ENCODE measurements at regions not wholly inside any gene's neighbourhood (a gene's known extent, or its start where the extent isn't known, plus 50 kb on each side); places are given as distances from the start of the nearest gene placed in this dataset.

DNA sequence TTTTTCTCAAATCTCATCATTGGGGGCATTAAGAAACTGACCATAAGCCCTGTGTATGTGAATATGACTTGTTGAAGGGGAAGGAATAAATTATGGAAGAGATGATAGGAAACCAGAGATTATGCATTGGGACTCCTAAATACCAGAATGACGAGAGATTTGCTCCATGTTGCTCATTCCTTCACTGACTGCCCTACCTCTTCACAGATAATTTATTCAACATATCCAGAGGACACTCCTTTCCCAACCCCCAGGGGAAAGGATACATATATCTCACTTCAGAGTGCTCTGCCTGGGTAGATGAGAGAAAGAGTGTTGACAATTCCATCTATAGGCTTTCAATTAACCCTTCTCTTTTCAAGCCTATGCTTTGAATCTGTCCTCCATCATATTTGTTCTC, 145.3 kb upstream of the RHOBTB1 start:
- no peak for DNase-seq (ENCODE audit: low spot score)

DNA sequence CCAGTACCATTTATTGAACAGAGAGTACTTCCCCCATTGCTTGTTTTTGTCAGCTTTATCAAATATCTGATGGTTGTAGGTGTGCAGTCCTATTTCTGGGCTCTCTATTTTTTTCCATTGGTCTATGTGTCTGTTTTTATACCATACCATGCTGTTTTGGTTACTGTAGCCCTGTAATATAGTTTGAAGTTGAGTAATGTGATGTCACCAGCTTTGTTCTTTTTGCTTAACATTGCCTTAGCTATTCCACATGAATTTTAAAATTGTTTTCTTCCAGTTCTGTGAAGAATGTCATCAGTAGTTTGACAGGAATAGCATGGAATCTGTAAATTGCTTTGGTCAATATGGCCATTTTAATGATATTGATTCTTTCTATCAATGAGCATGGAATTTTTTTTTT, 140.5 kb upstream of the RHOBTB1 start:
- DNase-seq (ENCODE audit: low spot score): no peak

GRCh38 chr10:61081301-61081700, 137.3 kb upstream of the RHOBTB1 start:
- DNase-seq (ENCODE audit: low spot score): no peak

GRCh38 chr10:61078542-61079275, 134.7 kb upstream of the RHOBTB1 start:
- DNase-seq (ENCODE audit: low spot score): no peak

GRCh38 chr10:61076572-61077114, 132.7 kb upstream of the RHOBTB1 start:
- DNase-seq (ENCODE audit: low spot score): no peak

GRCh38 chr10:61073391-61073790, 129.4 kb upstream of the RHOBTB1 start:
- DNase-seq (ENCODE audit: low spot score): no peak

DNA sequence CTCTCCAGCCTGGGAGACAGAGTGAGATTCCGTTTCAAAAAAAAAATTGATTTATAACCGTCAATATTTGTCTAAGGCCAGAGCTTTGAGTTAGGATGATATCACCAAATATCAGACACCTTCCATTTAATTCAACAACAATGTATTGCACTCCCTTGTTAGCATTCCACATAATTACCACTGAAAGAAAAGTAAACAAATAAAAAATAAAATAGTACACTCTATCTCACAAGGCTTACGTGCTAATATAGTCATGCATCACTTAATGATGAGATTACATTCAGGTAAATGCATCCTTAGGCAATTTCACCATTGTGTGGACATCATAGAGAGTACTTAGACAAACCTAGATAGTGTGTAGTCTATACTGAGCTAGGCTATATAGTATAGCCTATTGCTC, 127.6 kb upstream of the RHOBTB1 start:
- DNase-seq (ENCODE audit: low spot score): no peak

DNA sequence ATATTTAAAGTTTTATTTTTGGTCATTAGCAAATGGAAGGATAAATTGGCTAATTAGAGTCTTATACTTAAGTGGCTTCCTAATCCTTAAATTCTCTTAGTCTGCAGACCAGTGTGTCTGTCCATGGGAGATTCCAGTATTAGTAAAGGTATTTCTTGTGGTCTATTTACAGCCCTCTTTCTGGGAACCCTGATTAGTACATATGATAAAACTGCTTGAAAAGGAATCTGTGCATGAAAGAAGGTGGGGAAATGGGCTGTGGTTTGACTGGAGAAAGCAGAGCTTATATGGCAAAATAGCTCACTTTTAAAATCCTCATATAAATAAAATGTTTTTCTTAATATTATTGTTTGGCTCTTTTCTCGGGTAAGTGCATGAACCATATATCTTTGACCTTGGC, 124.5 kb upstream of the RHOBTB1 start:
- DNase-seq (ENCODE audit: low spot score): no peak

DNA sequence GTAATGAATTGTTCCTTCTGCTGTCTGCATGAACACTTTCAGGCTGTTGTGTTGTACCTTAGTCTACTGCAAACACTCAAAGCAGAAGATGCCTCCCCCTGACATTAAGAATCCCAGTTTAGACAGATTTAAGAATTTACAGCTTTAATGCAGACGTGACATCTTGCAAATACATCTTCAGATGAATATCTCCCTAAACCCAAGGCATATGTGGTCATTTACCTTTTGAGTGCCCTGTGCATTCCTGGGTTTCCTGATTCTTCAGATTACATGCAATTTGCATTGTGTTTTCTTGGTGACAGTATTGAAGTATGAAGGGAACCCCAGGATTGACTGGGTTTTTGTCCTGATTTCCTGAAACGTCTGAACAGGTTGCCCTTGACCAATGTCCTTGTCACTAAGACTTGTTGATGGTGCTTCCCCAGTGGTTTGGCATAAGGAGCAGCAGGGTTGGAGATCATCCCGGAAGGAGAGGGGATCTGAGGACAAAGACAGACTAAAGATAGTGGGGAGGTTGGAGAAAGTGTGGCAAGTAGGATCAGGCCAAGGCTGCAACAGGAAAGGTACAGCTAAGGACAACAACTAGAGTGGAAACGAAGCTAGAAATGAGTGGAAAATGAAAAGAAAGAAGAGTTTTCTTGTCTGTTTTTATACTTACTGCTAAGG, 123.8 kb upstream of the RHOBTB1 start:
- DNase-seq (ENCODE audit: low spot score): no peak

DNA sequence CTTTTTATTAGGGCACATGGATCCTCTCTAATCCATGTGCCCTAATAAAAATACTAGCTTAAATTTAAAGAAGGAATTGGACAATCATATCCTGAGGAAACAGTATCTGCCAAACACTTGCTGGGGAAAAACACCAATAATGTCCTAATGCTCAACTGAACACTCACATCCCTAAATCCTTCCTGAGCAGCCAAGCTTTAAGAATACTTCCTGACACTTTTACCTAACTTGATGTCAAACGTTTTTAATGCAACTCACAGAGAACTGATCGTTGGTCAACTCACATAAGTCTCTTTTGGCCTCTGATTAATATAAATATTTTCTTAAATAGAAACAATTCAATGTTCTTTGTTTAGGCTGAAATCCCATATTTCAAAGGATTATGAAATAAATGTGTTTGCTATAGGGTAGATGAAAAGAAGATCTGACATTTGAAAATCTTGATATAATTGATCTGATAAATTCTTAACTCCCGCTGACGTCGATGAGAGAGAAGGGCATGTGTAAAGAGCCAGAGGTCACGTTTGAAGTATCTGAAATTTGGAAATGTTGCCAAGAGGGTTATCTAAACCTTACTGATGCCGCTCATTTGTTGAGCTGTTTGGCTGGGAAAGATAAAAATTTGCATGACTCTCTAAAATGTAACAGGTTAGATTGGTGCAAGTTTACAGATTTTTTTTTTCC, 122.8 kb upstream of the RHOBTB1 start:
- DNase-seq (ENCODE audit: low spot score): no peak

DNA sequence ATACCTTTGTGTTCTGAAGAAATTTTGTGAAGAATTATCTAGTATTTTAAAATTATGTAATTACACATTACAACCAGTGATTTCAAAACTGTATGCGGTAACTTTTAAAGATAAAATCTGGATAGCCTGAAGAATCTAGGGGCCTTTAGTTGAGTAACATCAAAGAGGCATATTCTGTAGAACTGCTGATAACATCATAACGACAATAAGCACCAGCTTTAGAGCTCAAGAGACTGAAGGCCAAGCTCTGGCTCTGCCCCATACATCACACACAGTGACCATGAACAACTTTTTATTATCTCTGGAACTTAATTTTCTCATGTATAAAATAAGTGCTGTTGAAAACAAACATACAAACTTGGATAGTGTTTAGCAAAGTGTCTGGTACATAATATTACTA, 121.1 kb upstream of the RHOBTB1 start:
- no peak for DNase-seq (ENCODE audit: low spot score)

DNA sequence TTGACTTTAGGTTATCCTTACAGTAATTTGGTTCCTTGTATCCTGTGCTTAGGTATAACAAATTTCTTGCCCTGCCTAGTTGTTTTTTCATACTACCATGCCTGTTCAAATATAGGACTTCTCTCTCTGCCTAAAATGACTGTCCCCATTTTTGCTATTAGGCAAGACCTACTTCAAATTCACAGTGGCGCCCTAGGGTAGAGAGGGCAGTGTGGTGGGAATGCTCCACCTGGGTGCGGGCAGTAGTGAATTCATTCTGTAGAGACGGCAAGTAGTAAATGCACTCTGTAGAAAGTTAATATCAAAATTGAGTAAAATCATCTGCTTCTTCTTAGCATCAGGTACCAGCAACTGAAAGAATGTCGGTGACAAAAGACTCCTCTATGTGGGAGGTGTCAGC, 120.4 kb upstream of the RHOBTB1 start:
- no peak for DNase-seq (ENCODE audit: low spot score)

DNA sequence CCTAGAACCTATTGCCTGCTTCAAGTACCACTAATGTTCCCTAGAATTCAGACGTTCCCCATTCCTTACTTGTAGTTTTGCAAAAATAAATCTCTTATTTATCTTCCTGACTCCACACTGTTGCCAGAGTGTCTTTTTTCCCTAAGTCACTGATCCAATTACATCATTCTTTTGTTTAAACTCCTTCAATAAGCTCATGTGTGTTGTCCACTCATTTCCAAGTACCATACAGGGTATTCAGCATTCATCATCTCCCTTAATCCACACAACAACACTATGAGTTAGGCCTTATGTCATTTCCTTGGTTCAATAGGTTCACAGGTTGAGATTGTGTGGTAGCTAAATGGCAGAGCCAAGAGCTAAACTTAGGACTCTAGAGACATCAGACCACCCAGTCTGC, 119.9 kb upstream of the RHOBTB1 start:
- no peak for DNase-seq (ENCODE audit: low spot score)

GRCh38 chr10:61063034-61063433, 119.0 kb upstream of the RHOBTB1 start:
- no peak for DNase-seq (ENCODE audit: low spot score)

- no peak for DNase-seq (ENCODE audit: low spot score)
These were observed 118.0 kb upstream of the RHOBTB1 start for GRCh38 chr10:61061923-61062504.

DNA sequence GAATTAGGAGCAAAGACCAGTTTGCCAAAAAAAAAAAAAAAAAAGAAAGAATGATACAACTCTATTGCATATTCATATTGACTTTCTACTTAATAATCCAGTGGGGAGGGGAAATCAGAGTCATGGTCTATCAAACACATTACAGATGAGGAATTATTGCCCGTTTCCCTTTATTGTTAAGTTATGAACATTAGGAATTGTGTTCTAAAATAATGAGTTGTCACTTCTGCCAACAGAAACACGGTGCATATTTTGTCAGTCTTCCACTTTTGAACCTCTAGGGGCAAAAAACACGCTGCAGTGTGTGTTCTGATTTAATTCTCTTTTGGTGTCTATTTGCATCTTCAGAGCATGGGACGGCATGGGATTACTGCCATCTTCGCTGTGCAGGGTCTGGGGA, 115.7 kb upstream of the RHOBTB1 start:
- no peak for DNase-seq (ENCODE audit: low spot score)

DNA sequence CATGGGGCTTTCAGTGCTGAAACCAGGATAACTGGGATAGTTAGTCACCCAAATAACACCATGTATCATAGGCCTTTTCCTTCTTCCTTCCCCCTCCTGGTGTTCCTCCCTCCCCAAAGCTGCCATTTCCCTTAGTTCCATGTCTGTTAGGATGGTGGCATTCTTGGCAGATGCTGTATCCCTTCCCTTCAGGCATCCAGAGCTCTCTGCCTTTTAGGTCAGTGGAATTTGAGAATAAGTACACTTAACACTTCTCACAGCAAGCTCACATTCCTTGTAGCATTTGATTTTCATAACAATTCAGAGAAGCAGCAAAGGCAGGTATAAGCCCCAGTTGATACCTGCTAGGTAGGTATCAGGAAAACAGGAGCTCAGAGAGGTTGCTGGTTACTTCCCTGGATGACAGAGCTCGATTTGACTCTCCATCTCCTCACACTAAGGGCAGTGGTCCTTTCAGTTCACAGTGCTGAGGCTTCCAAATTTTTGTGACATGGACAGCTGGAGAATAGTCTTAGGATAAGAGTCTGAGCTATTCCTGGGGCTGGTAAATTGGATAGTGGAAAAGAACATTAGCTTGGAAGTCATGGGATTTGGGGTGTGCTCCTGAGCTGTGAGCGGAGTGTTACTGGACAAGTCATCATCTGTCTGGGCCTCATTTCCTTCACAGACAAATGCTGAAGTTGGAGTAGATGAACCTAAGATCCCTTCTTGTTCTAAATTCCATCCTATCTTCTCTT, 108.7 kb upstream of the RHOBTB1 start:
- DNase-seq (ENCODE audit: low spot score): no peak

- DNase-seq (ENCODE audit: low spot score): no peak
These were observed 107.4 kb upstream of the RHOBTB1 start for GRCh38 chr10:61051344-61051743.

DNA sequence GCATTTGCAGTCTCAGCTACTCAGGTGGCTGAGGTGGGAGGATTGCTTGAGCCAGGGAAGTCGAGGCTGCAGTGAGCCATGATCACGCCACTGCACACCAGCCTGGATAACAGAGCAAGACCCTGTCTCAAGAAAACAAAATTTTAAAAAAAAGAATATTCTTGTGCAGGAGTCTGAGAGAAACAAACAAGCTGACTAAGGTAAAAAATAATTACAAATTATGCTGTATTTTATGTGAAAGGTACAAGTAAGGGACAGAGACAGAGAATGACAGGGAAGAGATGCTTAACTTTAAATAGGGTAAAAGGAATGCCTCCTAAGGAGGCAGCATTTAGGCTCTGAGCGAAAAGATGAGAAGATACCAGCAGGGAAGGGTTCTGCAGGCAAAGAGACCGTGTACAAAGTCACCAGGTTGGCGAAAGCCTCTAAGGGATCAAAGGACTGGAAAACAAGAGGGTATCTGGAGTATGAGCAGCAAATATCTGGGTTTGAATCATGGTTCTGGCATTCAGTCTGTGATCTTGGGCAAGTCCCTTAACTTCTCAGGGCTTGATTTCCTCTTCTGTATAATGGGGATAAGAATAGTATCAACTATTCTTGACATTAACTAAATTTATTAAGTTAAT, 106.2 kb upstream of the RHOBTB1 start:
- DNase-seq (ENCODE audit: low spot score): no peak

- no peak for DNase-seq (ENCODE audit: low spot score)
These were observed 105.4 kb upstream of the RHOBTB1 start for GRCh38 chr10:61049386-61049785.

Measured in A172 (cell line).